K562 (cell line): ENCODE measurements at regions not wholly inside any gene's neighbourhood (a gene's known extent, or its start where the extent isn't known, plus 50 kb on each side); places are given as distances from the start of the nearest gene placed in this dataset.

ENCODE experiments used
- ATAC-seq: fragments of 200-7000 bp; cut with Tn5 transposase; 3 replicates; pipeline ENCODE4 v1.9.1; 2020; ENCODE audit warnings: moderate library complexity
- BruUV-seq: library from RNA; stranded (reverse); fragments of 400-500 nt; replicated peaks from 2 replicates; lab custom pipeline; 2021; lab: Mats Ljungman, UMichigan
- CTCF ChIA-PET: fragments of 300-600 bp; formaldehyde crosslinking; extraction: SDS; loops from one replicate; lab custom pipeline; 2021; ENCODE audit warnings: low intra/inter-chr PET ratio; lab: Yijun Ruan, JAX
- POLR2A ChIA-PET: fragments of 300-600, 350-650 bp; sonication (Branson Sonifier 250); formaldehyde crosslinking; extraction: SDS; loops from one replicate; lab custom pipeline; 2021; ENCODE audit warnings: antibody characterized with exemption, inconsistent platforms; lab: Yijun Ruan, JAX
- DNase-seq, 4 experiments: peaks; one replicate each; pipeline versions ENCODE4 v3.0.0 to v3.0.0-alpha.2; 2011 to 2018; ENCODE audit warnings: low spot score in 3 of 4, mixed read lengths in 3 of 4; ENCODE audit errors: extremely low read depth in 1 of 4
- FAIRE-seq: peaks from 2 replicates; lab custom pipeline; 2011; peaks lifted over from hg19 to GRCh38; lab: Jason Lieb, UNC
- H2AFZ ChIP-seq: 2 replicates; pipeline ENCODE4 v1.6.0; 2011; ENCODE audit warnings: low read depth, low read length, control low read depth, inconsistent platforms
- H3K27ac ChIP-seq: fragments of 200-600 bp; 3 replicates; pipeline ENCODE4 v1.8.0; 2011; ENCODE audit warnings: low read depth, mild to moderate bottlenecking, control low read depth, inconsistent platforms, low read length, moderate library complexity, mixed read lengths; ENCODE audit errors: extremely low read depth
- H3K27me3 ChIP-seq, 2 experiments: fragments of 300-600 bp in 1 of 2; 2 replicates in 1 of 2; 3 replicates in 1 of 2; pipeline versions ENCODE4 v1.6.0 to v1.8.0; 2011; ENCODE audit warnings: inconsistent platforms in 2 of 2, low read length in 2 of 2, mild to moderate bottlenecking in 1 of 2, mixed read lengths in 1 of 2, moderate library complexity in 1 of 2; ENCODE audit not compliant: control insufficient read depth in 2 of 2, insufficient read depth in 2 of 2
- H3K36me3 ChIP-seq: fragments of 300-600 bp; 3 replicates; pipeline ENCODE4 v1.8.0; 2011; ENCODE audit warnings: mild to moderate bottlenecking, low read length, inconsistent platforms; ENCODE audit not compliant: control insufficient read depth, insufficient read depth
- H3K4me1 ChIP-seq, 2 experiments: fragments of 200-600 bp in 1 of 2; replicated peaks in 1 of 2; 2 replicates in 1 of 2; 3 replicates in 1 of 2; pipeline versions ENCODE4 v1.5.1 to v1.8.0; 2011; ENCODE audit warnings: inconsistent platforms in 2 of 2, low read length in 2 of 2, mild to moderate bottlenecking in 1 of 2, mixed read lengths in 1 of 2, moderate library complexity in 1 of 2; ENCODE audit not compliant: control insufficient read depth in 2 of 2, insufficient read depth in 2 of 2
- H3K4me2 ChIP-seq: 2 replicates; pipeline ENCODE4 v1.6.1; 2011; ENCODE audit warnings: low read length, control low read depth, inconsistent platforms, mixed read lengths; ENCODE audit not compliant: insufficient read depth
- H3K4me3 ChIP-seq: fragments of 200-600 bp; sonication (generic), shearing (Covaris generic); 2 replicates; pipeline ENCODE4 v1.5.1; 2016; ENCODE audit warnings: control low read depth, inconsistent platforms
- H3K79me2 ChIP-seq: fragments of 200-600 bp; 3 replicates; pipeline ENCODE4 v1.8.0; 2011; ENCODE audit warnings: low read length, inconsistent platforms; ENCODE audit not compliant: control insufficient read depth, insufficient read depth
- H3K9ac ChIP-seq, 2 experiments: 2 replicates each; pipeline versions ENCODE4 v1.6.0 to v1.6.1; 2011; ENCODE audit warnings: low read depth in 2 of 2, low read length in 2 of 2, control low read depth in 1 of 2, inconsistent platforms in 1 of 2, mild to moderate bottlenecking in 1 of 2, mixed read lengths in 1 of 2; ENCODE audit not compliant: insufficient read depth in 1 of 2
- H3K9me1 ChIP-seq: one replicate; pipeline ENCODE4 v1.6.0; 2011; ENCODE audit warnings: inconsistent platforms, mild to moderate bottlenecking, low read length, moderate library complexity; ENCODE audit not compliant: control insufficient read depth, insufficient read depth
- H3K9me3 ChIP-seq: replicated peaks from 2 replicates; pipeline ENCODE4 v1.5.1; 2011; ENCODE audit warnings: low read depth, low read length, inconsistent platforms; ENCODE audit not compliant: control insufficient read depth, insufficient read depth
- H4K20me1 ChIP-seq: replicated peaks from 2 replicates; pipeline ENCODE4 v1.6.1; 2011; ENCODE audit warnings: low read length, inconsistent platforms, mixed read lengths; ENCODE audit not compliant: control insufficient read depth, insufficient read depth
- HLTF ChIP-seq: fragments of 450-650 bp; IDR thresholded peaks from 2 replicates; pipeline ENCODE4 v1.6.1; 2016
- KDM1A ChIP-seq, 2 experiments: fragments of 450-650 bp; IDR thresholded peaks; 2 replicates each; pipeline ENCODE4 v1.6.1; 2016; ENCODE audit warnings: mild to moderate bottlenecking in 2 of 2
- MBD2 ChIP-seq: sonication (generic); IDR thresholded peaks from 2 replicates; pipeline ENCODE4 v1.6.1; 2016; ENCODE audit warnings: low read depth, borderline replicate concordance
- NCOA6 ChIP-seq: fragments of 450-650 bp; IDR thresholded peaks from 2 replicates; pipeline ENCODE4 v1.6.1; 2017; ENCODE audit warnings: mild to moderate bottlenecking
- SAFB ChIP-seq: fragments of 200-400 bp; formaldehyde crosslinking; IDR thresholded peaks from 2 replicates; pipeline ENCODE4 v1.6.1; 2017; ENCODE audit warnings: low read depth, low read length, borderline replicate concordance
- XRCC5 ChIP-seq: fragments of 200-400 bp; formaldehyde crosslinking; IDR thresholded peaks from 2 replicates; pipeline ENCODE4 v1.6.1; 2017; ENCODE audit warnings: low read depth, mild to moderate bottlenecking, low read length
- ZBTB1 ChIP-seq: sonication (generic); formaldehyde crosslinking; IDR thresholded peaks from 2 replicates; pipeline ENCODE4 v1.8.1; 2023; ENCODE audit warnings: missing genetic modification reagents, low read depth, mild to moderate bottlenecking, borderline replicate concordance
- WGBS: fragments of 100-300 bp; shearing (Covaris generic); methylation state at CpG from one replicate; pipeline ENCODE4 v1.1.6; 2016; ENCODE audit warnings: low coverage, mixed read lengths; ENCODE audit not compliant: insufficient coverage; ENCODE audit errors: missing lambda C conversion rate; 5-methylcytosine and 5-hydroxymethylcytosine counted together
- in situ Hi-C: fragments of 300-500 bp; cut with MboI; formaldehyde crosslinking; loops from 4 replicates; pipeline ENCODE4 v1.15.0; 2018; ENCODE audit warnings: inconsistent platforms, mixed read lengths
- intact Hi-C: fragments of 100-400 bp; cut with micrococcal nuclease; formaldehyde crosslinking; loops from 2 replicates; pipeline ENCODE4 v1.14.2; 2022

GRCh38 chr1:55506740-55507577 is 291.8 kb upstream of the USP24 start:
- no peaks in the 10 kb centered on the region for H3K79me2 ChIP-seq
- ChIA-PET CTCF (no interaction called here), POLR2A (interaction anchor here (0.5 to 1.4 kb wide), 3 partner anchors 9 to 99 kb away, joined by 3 to 5 read pairs (median 4); no protein-coding TSS in a partner anchor)
- TF ChIP-seq SAFB (no peak), NCOA6 (no peak), XRCC5 (no peak), HLTF (no peak), ZBTB1 (CRISPR knock-in tag) (no peak), KDM1A (IDR thresholded peaks at IDR 0.05) (no peak), MBD2 (no peak)
- ATAC-seq (no peak), FAIRE-seq (no peak), DNase-seq (no peak)
- H3K4me2 ChIP-seq, result no peak overlapping the region
- WGBS, result 2% methylated on average over 6 of the region's 6 CpGs
- no peaks in the 10 kb centered on the region for H3K36me3 ChIP-seq
- BruUV-seq, result no TSS peak
- no peaks in the 10 kb centered on the region for H3K9me1 ChIP-seq
- H3K27ac ChIP-seq, result no peak overlapping the region
- H3K4me1 ChIP-seq, result no peaks in the 10 kb centered on the region
- no peak overlapping the region for H3K4me3 ChIP-seq
- in situ Hi-C loops, result no loop called here
- intact Hi-C loops, result no loop called here
- no peaks in the 10 kb centered on the region for H3K9me3 ChIP-seq
- H3K27me3 ChIP-seq, result peaks cover 0 to 11% of the 10 kb centered on the region in 2 experiments; a peak in 2 of 5 replicates
- no peak overlapping the region for H3K9ac ChIP-seq
- H4K20me1 ChIP-seq, result no peaks in the 10 kb centered on the region
- H2AFZ ChIP-seq, result no peak overlapping the region
